GM12891 (cell line): ENCODE measurements at regions not wholly inside any gene's neighbourhood (a gene's known extent, or its start where the extent isn't known, plus 50 kb on each side); places are given as distances from the start of the nearest gene placed in this dataset.

ENCODE experiments used
- DNase-seq: peaks from one replicate; pipeline ENCODE4 v3.0.0; 2011; ENCODE audit warnings: low spot score; ENCODE audit not compliant: insufficient read length
- FAIRE-seq: peaks from 2 replicates; lab custom pipeline; 2011; peaks lifted over from hg19 to GRCh38; lab: Jason Lieb, UNC
- PAX5 ChIP-seq: IDR thresholded peaks from 2 replicates; pipeline ENCODE4 v1.6.1; 2011; ENCODE audit warnings: low read length, moderate library complexity, mild to moderate bottlenecking; ENCODE audit not compliant: insufficient read depth, severe bottlenecking
- POLR2A ChIP-seq: IDR thresholded peaks from 2 replicates; pipeline ENCODE4 v1.6.1; 2011; ENCODE audit warnings: low read depth, low read length, control low read depth
- POLR2AphosphoS5 ChIP-seq: IDR thresholded peaks from 2 replicates; pipeline ENCODE4 v1.6.1; 2011; ENCODE audit warnings: low read depth, low read length, control low read depth
- POU2F2 ChIP-seq: IDR thresholded peaks from 2 replicates; pipeline ENCODE4 v1.6.1; 2011; ENCODE audit warnings: low read depth, mild to moderate bottlenecking, control low read depth, low read length, moderate library complexity
- SPI1 ChIP-seq: IDR thresholded peaks from 2 replicates; pipeline ENCODE4 v1.6.1; 2011; ENCODE audit warnings: low read depth, low read length, control low read depth
- TAF1 ChIP-seq: IDR thresholded peaks from 2 replicates; pipeline ENCODE4 v1.6.1; 2011; ENCODE audit warnings: low read depth, low read length, control low read depth

DNA sequence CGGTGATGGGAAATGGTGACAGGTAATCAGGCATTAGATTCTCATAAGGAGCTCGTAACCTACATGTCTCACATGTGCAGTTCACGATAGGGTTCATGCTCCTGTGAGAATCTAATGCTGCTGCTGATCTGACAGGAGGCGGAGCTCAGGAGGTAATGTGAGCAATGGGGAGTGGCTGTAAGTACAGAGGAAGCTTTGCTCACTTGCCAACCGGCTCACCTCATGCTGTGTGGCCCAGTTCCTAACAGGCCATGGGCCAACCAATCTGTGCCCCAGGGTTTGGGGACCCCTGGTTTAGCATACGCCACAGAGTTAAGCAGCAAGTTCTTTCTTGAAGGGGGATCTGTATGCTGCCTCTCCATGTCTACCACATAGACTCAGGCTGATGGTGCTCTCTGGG is 133.1 kb downstream of the IQUB start:
- FAIRE-seq (no peak), DNase-seq (no peak)
- TF ChIP-seq POU2F2 (no peak), POLR2A (no peak), SPI1 (no peak), PAX5 (no peak), TAF1 (no peak), POLR2AphosphoS5 (no peak)

DNA sequence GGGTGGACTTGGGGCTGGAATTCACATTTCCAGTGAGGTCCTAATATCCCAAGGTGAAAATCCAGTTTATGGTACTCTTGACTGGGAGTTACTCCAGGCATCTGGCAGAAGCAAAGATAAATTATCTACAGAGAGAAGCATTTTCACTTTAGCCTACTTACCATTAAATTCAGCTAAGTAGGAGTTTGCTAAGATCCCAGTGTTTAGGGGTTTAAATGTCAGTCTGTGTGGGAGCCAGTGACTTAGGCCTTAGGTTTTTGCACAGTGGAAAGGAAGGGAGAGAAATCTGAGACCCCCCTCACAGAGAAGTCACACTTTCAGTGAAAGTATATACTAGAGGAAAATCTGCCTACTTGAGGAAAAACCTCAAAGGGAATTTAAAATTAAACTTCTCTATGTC is 134.2 kb downstream of the IQUB start:
- FAIRE-seq, result no peak
- TF ChIP-seq TAF1, result no peak
- TF ChIP-seq POLR2AphosphoS5, result no peak
- TF ChIP-seq PAX5, result no peak
- no peak for TF ChIP-seq POLR2A
- TF ChIP-seq POU2F2, result no peak
- TF ChIP-seq SPI1, result no peak
- DNase-seq, result no peak

DNA sequence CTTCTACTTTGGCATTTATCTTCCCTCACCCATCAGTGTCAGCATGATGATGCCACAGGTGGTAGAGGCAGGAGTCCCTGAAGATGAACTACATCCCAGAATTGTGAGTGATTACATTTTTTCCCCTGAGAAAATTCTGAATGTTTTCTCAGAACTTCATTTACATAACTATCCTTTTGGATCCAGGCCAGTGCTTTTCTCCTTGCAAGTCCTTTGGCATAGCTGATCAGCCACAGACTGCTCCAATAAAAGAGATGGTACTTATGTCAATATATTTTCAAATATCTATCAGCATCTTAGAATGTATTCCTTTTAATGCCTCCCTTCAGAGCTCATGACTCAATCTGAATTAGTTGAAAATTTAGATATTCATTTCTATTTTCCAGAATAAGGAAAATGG is 135.5 kb downstream of the IQUB start:
- no peak for TF ChIP-seq POLR2AphosphoS5
- TF ChIP-seq POU2F2, result no peak
- TF ChIP-seq POLR2A, result no peak
- TF ChIP-seq SPI1, result no peak
- TF ChIP-seq TAF1, result no peak
- TF ChIP-seq PAX5, result no peak
- no peak for FAIRE-seq
- no peak for DNase-seq

DNA sequence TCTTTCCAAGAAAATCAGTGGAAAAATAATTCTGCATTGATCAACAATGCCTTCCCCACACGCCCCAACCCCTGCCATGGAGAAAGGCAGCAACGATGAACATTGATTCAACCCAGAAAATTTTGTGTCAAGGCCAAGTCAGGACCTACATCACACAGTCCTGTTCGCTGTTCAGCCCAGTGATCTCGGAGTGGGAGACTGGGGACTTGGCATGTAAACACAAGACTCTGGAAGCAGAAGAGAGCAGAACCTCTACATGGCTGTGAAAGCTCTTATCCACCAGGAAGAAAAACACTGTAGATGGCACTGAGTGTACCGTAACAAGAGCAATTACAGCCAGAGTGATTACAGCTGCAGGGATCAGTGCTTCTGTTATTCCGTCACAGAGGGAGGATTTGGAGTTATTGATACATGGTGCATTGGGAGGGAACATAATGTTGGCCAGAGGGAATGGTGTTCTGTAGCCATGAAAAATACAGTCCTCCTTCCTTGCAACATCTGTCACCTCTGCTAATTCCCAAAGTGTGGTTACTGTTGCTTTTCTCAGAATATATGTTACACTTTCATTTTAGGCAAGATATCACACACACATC is 136.6 kb downstream of the IQUB start:
- FAIRE-seq (no peak), DNase-seq (no peak)
- TF ChIP-seq POU2F2 (no peak), PAX5 (no peak), POLR2A (no peak), TAF1 (no peak), SPI1 (no peak), POLR2AphosphoS5 (no peak)

DNA sequence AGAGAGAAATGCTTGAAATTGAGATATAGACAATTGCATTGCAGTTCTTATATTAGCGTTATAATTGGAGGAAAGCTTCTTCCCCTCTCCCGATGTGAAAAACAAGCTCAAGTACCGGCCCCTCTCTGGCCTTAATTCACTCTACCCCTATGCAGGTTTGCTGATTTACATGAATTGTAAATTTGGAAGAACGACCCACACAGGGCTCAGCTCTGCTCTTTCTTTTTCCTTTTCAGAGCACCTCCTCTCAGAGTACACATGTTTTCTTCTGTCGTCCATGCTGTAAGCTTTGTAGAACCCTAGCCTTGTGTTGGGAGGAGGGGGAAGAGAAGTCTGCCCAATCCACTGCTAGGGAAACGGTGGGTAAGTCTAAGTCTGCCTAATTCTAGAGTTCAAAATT is 140.8 kb downstream of the IQUB start:
- DNase-seq, result no peak
- TF ChIP-seq POLR2A (no peak), SPI1 (no peak), PAX5 (no peak), TAF1 (no peak), POU2F2 (no peak), POLR2AphosphoS5 (no peak)
- FAIRE-seq, result no peak

DNA sequence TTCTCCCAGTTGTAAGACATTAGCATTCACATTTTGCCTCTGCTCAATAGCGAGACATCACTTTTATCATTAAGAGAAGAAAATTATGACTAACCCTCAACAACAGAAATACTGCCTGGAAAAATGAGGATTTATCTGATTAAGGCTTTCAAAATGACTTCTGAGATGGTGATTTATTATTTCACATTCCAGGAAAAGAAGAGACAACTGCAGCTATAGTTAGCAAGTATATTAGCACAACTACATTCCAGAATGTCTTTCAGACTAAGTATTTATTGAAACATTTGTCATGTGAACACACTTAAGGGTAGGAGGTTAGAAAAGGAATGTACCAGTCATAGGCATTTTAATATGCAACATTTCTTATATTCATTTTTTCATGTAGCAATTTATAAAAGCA is 162.0 kb downstream of the IQUB start:
- no peak for FAIRE-seq
- TF ChIP-seq TAF1 (no peak), SPI1 (no peak), POLR2A (no peak), POLR2AphosphoS5 (no peak), POU2F2 (no peak), PAX5 (no peak)

DNA sequence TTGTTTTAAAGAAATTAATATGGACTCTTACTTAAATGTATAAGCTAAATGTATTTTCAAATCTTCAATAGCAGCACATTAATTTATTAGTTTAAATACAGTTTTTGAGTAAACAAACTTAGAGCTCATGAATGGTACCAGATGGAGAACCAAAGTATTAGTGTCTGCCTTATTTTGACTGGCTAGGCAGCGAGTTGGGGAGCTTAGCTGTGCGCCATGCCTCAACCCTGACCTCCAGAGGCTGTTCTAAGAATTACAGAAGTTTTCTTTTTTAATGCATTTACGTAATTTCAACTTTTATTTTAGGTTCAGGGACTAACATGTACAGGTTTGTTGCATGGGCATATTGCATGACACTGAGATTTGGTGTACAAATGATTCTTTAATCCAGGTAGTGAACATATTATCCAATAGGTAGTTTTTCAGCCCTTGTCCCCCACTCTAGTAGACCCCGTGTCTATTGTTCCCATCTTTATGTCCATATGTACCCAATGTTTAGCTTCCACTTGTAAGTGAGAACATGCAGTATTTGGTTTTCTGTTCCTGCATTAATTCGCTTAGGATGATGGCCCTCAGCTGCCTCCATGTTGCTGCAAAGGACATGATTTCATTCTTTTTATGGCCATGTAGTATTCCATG is 166.8 kb downstream of the IQUB start:
- DNase-seq, result peak; percentile 30

More for the DNA sequence above, 162.0 kb downstream of the IQUB start:
- DNase-seq, result no peak

DNA sequence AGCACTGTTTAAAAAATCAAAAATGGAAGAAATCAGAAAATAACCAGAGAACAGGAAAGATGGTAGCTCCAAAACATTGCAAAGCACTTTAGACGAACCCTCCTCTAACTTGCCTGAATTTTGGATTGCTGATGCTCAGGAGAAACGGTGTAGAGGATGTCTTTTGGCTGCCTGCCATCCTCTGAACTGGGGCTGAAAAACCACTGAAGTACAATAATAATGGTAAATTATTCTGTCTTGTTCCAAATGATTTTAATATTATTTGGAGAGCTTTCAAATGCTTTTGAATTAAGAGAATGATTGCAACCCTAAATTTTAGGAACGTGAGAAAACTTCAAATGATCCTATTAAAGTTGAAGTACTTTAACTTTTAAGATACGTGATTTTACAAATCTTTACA is 167.3 kb upstream of the SLC13A1 start:
- DNase-seq (no peak), FAIRE-seq (no peak)
- TF ChIP-seq TAF1 (no peak), POU2F2 (no peak), POLR2A (no peak), POLR2AphosphoS5 (no peak), SPI1 (no peak), PAX5 (no peak)

More for the DNA sequence above, 166.8 kb downstream of the IQUB start:
- no peak for TF ChIP-seq TAF1
- no peak for TF ChIP-seq POLR2AphosphoS5
- TF ChIP-seq PAX5, result no peak
- no peak for TF ChIP-seq POU2F2
- TF ChIP-seq SPI1, result no peak
- no peak for TF ChIP-seq POLR2A
- FAIRE-seq, result peak; percentile 20

DNA sequence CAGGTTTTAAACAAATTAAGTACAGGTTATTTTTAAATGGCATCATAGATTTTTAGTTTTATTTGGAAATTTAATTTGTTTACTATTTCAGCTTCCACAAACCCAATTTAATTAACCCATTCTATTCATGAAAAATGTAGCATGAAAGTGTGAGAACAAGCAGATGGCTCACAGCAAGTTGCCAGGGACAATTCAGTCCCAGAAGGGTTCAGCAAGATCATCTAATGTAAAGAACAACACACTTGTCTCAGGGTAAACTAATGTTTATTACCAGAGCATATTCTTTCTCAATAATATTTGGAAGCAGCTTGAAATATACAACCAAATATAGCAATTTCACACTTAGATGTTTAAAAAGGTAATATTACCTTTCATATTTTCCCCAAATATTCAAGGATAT is 166.9 kb upstream of the SLC13A1 start:
- FAIRE-seq (no peak), DNase-seq (no peak)
- TF ChIP-seq PAX5 (no peak), POU2F2 (no peak), POLR2A (no peak), SPI1 (no peak), POLR2AphosphoS5 (no peak), TAF1 (no peak)
